ENCODE measurements at regions not wholly inside any gene's neighbourhood (a gene's known extent, or its start where the extent isn't known, plus 50 kb on each side); places are given as distances from the start of the nearest gene placed in this dataset.

- TF ChIP-seq CTCF (IDR thresholded peaks at IDR 0.05) (no peak), EZH2 (IDR thresholded peaks at IDR 0.05) (no peak), EZH2phosphoT487 (IDR thresholded peaks at IDR 0.05) (no peak)
These were observed 293.7 kb upstream of the RND3 start for GRCh38 chr2:150781142-150781541.
